H9 (cell line): ENCODE measurements at regions not wholly inside any gene's neighbourhood (a gene's known extent, or its start where the extent isn't known, plus 50 kb on each side); places are given as distances from the start of the nearest gene placed in this dataset.

Experiments used
- DNase-seq: peaks from one replicate; pipeline ENCODE4 v3.0.0-alpha.2; 2017
- H2AFZ ChIP-seq: one replicate; pipeline ENCODE4 v1.6.1; 2013; ENCODE audit warnings: mild to moderate bottlenecking, low read length, control low read depth, moderate library complexity
- H2AK5ac ChIP-seq: 2 replicates; pipeline ENCODE4 v1.6.1; 2013; ENCODE audit warnings: low read length, control low read depth, mixed read lengths; ENCODE audit not compliant: insufficient read length
- H2BK120ac ChIP-seq: one replicate; pipeline ENCODE4 v1.6.1; 2013; ENCODE audit warnings: low read depth, mild to moderate bottlenecking, low read length, control low read depth, inconsistent platforms; ENCODE audit not compliant: poor library complexity, severe bottlenecking
- H2BK12ac ChIP-seq: 2 replicates; pipeline ENCODE4 v1.6.1; 2013; ENCODE audit warnings: low read length, control low read depth, mixed read lengths, low read depth; ENCODE audit not compliant: insufficient read length
- H2BK15ac ChIP-seq: 2 replicates; pipeline ENCODE4 v1.6.1; 2013; ENCODE audit warnings: low read depth, low read length, control low read depth
- H2BK20ac ChIP-seq: one replicate; pipeline ENCODE4 v1.6.1; 2013; ENCODE audit warnings: low read depth, mild to moderate bottlenecking, low read length, control low read depth, inconsistent platforms; ENCODE audit not compliant: poor library complexity, severe bottlenecking
- H2BK5ac ChIP-seq: 2 replicates; pipeline ENCODE4 v1.6.1; 2013; ENCODE audit warnings: low read length, control low read depth, mixed read lengths; ENCODE audit not compliant: insufficient read length
- H3K14ac ChIP-seq: 2 replicates; pipeline ENCODE4 v1.6.1; 2013; ENCODE audit warnings: low read length, control low read depth; ENCODE audit not compliant: insufficient read depth
- H3K18ac ChIP-seq: 2 replicates; pipeline ENCODE4 v1.6.1; 2013; ENCODE audit warnings: low read depth, mild to moderate bottlenecking, mixed read lengths, low read length, control low read depth; ENCODE audit not compliant: insufficient read length
- H3K23ac ChIP-seq: 2 replicates; pipeline ENCODE4 v1.6.1; 2013; ENCODE audit warnings: low read length, control low read depth, mixed read lengths, low read depth; ENCODE audit not compliant: insufficient read length
- H3K23me2 ChIP-seq: 2 replicates; pipeline ENCODE4 v1.6.1; 2013; ENCODE audit warnings: low read depth, mild to moderate bottlenecking, mixed read lengths, low read length, control low read depth; ENCODE audit not compliant: insufficient read length, poor library complexity, severe bottlenecking
- H3K27ac ChIP-seq: 2 replicates; pipeline ENCODE4 v1.5.1; 2013; ENCODE audit warnings: low read length, control low read depth, mixed read lengths, low read depth; ENCODE audit not compliant: insufficient read length
- H3K27me3 ChIP-seq: 2 replicates; pipeline ENCODE4 v1.6.1; 2013; ENCODE audit warnings: low read length, control low read depth, inconsistent platforms; ENCODE audit not compliant: insufficient read depth
- H3K4ac ChIP-seq: 2 replicates; pipeline ENCODE4 v1.6.1; 2013; ENCODE audit warnings: low read depth, mild to moderate bottlenecking, control low read depth, inconsistent platforms, low read length, moderate library complexity
- H3K4me1 ChIP-seq: 2 replicates; pipeline ENCODE4 v1.6.1; 2013; ENCODE audit warnings: low read length, control low read depth, inconsistent platforms; ENCODE audit not compliant: insufficient read depth
- H3K4me2 ChIP-seq: 2 replicates; pipeline ENCODE4 v1.6.1; 2013; ENCODE audit warnings: low read length, control low read depth, mixed read lengths; ENCODE audit not compliant: insufficient read length, insufficient read depth
- H3K56ac ChIP-seq: 2 replicates; pipeline ENCODE4 v1.6.1; 2013; ENCODE audit warnings: low read depth, mild to moderate bottlenecking, mixed read lengths, low read length, control low read depth; ENCODE audit not compliant: insufficient read length
- H3K79me1 ChIP-seq: 2 replicates; pipeline ENCODE4 v1.6.1; 2013; ENCODE audit warnings: low read depth, mild to moderate bottlenecking, moderate library complexity, low read length, control low read depth, inconsistent platforms; ENCODE audit not compliant: insufficient read depth, poor library complexity, severe bottlenecking
- H3K79me2 ChIP-seq: 2 replicates; pipeline ENCODE4 v1.6.1; 2013; ENCODE audit warnings: low read length, control low read depth, inconsistent platforms; ENCODE audit not compliant: insufficient read depth
- H3K9ac ChIP-seq: 2 replicates; pipeline ENCODE4 v1.6.1; 2013; ENCODE audit warnings: low read length, control low read depth, mixed read lengths; ENCODE audit not compliant: insufficient read length; ENCODE audit errors: extremely low read depth
- H3K9me3 ChIP-seq: one replicate; pipeline ENCODE4 v1.6.1; 2013; ENCODE audit warnings: low read depth, low read length, inconsistent platforms; ENCODE audit not compliant: control insufficient read depth
- H3T11ph ChIP-seq: one replicate; pipeline ENCODE4 v1.6.1; 2013; ENCODE audit warnings: mild to moderate bottlenecking, low read length, control low read depth, inconsistent platforms
- H4K20me1 ChIP-seq: one replicate; pipeline ENCODE4 v1.6.1; 2013; ENCODE audit not compliant: control insufficient read depth, insufficient read length, insufficient read depth
- H4K5ac ChIP-seq: 2 replicates; pipeline ENCODE4 v1.6.1; 2013; ENCODE audit warnings: low read depth, mild to moderate bottlenecking, mixed read lengths, low read length, control low read depth; ENCODE audit not compliant: insufficient read length
- H4K8ac ChIP-seq: replicated peaks from 2 replicates; pipeline ENCODE4 v1.6.1; 2013; ENCODE audit warnings: low read length, control low read depth, mixed read lengths, low read depth; ENCODE audit not compliant: insufficient read length
- H4K91ac ChIP-seq: 2 replicates; pipeline ENCODE4 v1.6.1; 2013; ENCODE audit warnings: low read depth, mild to moderate bottlenecking, moderate library complexity, mixed read lengths, low read length, control low read depth; ENCODE audit not compliant: insufficient read length
- H3K27ac Mint-ChIP-seq, 3 experiments: 2 replicates in 2 of 3; 3 replicates in 1 of 3; pipeline ENCODE4 v1.8.0; 2020 to 2021; ENCODE audit warnings: mixed read lengths in 3 of 3, mild to moderate bottlenecking in 1 of 3, moderate library complexity in 1 of 3
- H3K27me3 Mint-ChIP-seq: 2 replicates; pipeline ENCODE4 v1.8.0; 2021; ENCODE audit warnings: low read depth, mild to moderate bottlenecking, moderate library complexity, mixed read lengths
- H3K36me3 Mint-ChIP-seq, 3 experiments: 2 replicates in 2 of 3; 3 replicates in 1 of 3; pipeline ENCODE4 v1.8.0; 2020 to 2021; ENCODE audit warnings: low read depth in 3 of 3, mixed read lengths in 3 of 3; ENCODE audit not compliant: insufficient read depth in 1 of 3
- H3K4me1 Mint-ChIP-seq, 2 experiments: 2 replicates each; pipeline ENCODE4 v1.8.0; 2020; ENCODE audit warnings: mixed read lengths in 2 of 2
- H3K4me3 Mint-ChIP-seq, 2 experiments: 2 replicates in 1 of 2; 3 replicates in 1 of 2; pipeline ENCODE4 v1.8.0; 2020 to 2021; ENCODE audit warnings: mild to moderate bottlenecking in 2 of 2, mixed read lengths in 2 of 2, moderate library complexity in 1 of 2
- H3K9me3 Mint-ChIP-seq, 2 experiments: 2 replicates in 1 of 2; 3 replicates in 1 of 2; pipeline ENCODE4 v1.8.0; 2020; ENCODE audit warnings: mild to moderate bottlenecking in 2 of 2, mixed read lengths in 2 of 2, moderate library complexity in 1 of 2
- CTCF ChIP-seq: fragments of 200-600 bp; sonication (generic); conservative IDR thresholded peaks from 3 replicates; pipeline ENCODE4 v1.8.0; 2021; ENCODE audit warnings: antibody characterized with exemption, mild to moderate bottlenecking
- WGBS: extraction: QIAGEN DNeasy Blood & Tissue Kit; methylation state at CpG from one replicate; pipeline ENCODE4 v1.1.7; 2013; ENCODE audit warnings: missing lambda C conversion rate, low lambda C conversion rate, mixed read lengths; ENCODE audit not compliant: insufficient read length; ENCODE audit errors: extremely low coverage; 5-methylcytosine and 5-hydroxymethylcytosine counted together

- no peaks in the 10 kb centered on the region; the same call in 1 of the 2 replicates for H3K27me3 Mint-ChIP-seq
- no peak overlapping the region for H3K27ac Mint-ChIP-seq
Measured at GRCh38 chr22:49637255-49637760, 190.4 kb downstream of the BRD1 start.

More at GRCh38 chr22:49637255-49637760, 190.4 kb downstream of the BRD1 start:
- Histone ChIP-seq H3K27me3 (no peaks in the 10 kb centered on the region), H3K27ac (no peak overlapping the region), H2AK5ac (no peak overlapping the region), H4K91ac (no peak overlapping the region), H4K20me1 (no peaks in the 10 kb centered on the region), H2BK20ac (no peak overlapping the region), H3K56ac (no peak overlapping the region), H3K79me1 (no peaks in the 10 kb centered on the region), H3K9me3 (no peaks in the 10 kb centered on the region), H2BK12ac (no peak overlapping the region), H4K8ac (no peak overlapping the region), H3K23ac (no peak overlapping the region), H3T11ph (no peak overlapping the region), H2BK5ac (no peak overlapping the region), H3K79me2 (no peaks in the 10 kb centered on the region), H3K4me2 (no peak overlapping the region), H3K9ac (no peak overlapping the region), H4K5ac (no peak overlapping the region), H2BK15ac (no peak overlapping the region), H3K18ac (no peak overlapping the region), H2BK120ac (no peak overlapping the region), H2AFZ (no peak overlapping the region), H3K4me1 (peaks cover 3% of the 10 kb centered on the region; the same call in 1 of the 2 replicates), H3K4ac (no peak overlapping the region), H3K23me2 (no peaks in the 10 kb centered on the region), H3K14ac (no peak overlapping the region)
- DNase-seq, result no peak
- no CpG with 5 or more reads among the region's 28 CpGs for WGBS
- no peaks in the 10 kb centered on the region for H3K36me3 Mint-ChIP-seq
- TF ChIP-seq CTCF, result no peak
- no peak overlapping the region for H3K4me3 Mint-ChIP-seq
- H3K9me3 Mint-ChIP-seq, result no peaks in the 10 kb centered on the region
- H3K4me1 Mint-ChIP-seq, result peaks cover 4 to 6% of the 10 kb centered on the region in 2 experiments
